ENCODE measurements at regions not wholly inside any gene's neighbourhood (a gene's known extent, or its start where the extent isn't known, plus 50 kb on each side); places are given as distances from the start of the nearest gene placed in this dataset.

GRCh38 chr4:89486673-89487072, 179.1 kb upstream of the GPRIN3 start:
- TF ChIP-seq CREB5 (CRISPR knock-in tag; IDR thresholded peaks at IDR 0.05) (no peak), ARNT (IDR thresholded peaks at IDR 0.05) (no peak), POLR2AphosphoS5 (IDR thresholded peaks at IDR 0.05; ENCODE audit: control insufficient read depth, insufficient read depth, low read depth, low read length) (no peak), STAT6 (CRISPR knock-in tag; IDR thresholded peaks at IDR 0.05) (no peak)
